ENCODE measurements at regions not wholly inside any gene's neighbourhood (a gene's known extent, or its start where the extent isn't known, plus 50 kb on each side); places are given as distances from the start of the nearest gene placed in this dataset.

GRCh38 chr12:82019533-82019932, 260.4 kb upstream of the PPFIA2 start:
- no peak overlapping the region for H2AFZ ChIP-seq (ENCODE audit: insufficient read depth, low read depth, low read length, poor library complexity, severe bottlenecking)
- no peaks in the 10 kb centered on the region for H3K79me2 ChIP-seq (ENCODE audit: control insufficient read depth, insufficient read depth, low read length)
- peaks cover 5% of the 10 kb centered on the region for H3K9me3 Mint-ChIP-seq (ENCODE audit: insufficient read depth)
- H3K36me3 ChIP-seq (replicated peaks in 1 of 2; ENCODE audit: control extremely low read depth in 1 of 2, control insufficient read depth in 1 of 2, extremely low read depth in 1 of 2, insufficient read depth in 2 of 2, low read length in 1 of 2), result no peaks in the 10 kb centered on the region
- no peaks in the 10 kb centered on the region for H3K4me1 Mint-ChIP-seq
- H3K9ac ChIP-seq (ENCODE audit: low read length), result no peak overlapping the region
- DNase-seq (no peak), ATAC-seq (ENCODE audit: low read depth) (no peak)
- no peaks in the 10 kb centered on the region for H4K20me1 ChIP-seq (ENCODE audit: control insufficient read depth, insufficient read depth, low read length, poor library complexity, severe bottlenecking)
- TF ChIP-seq, protein P1, sequence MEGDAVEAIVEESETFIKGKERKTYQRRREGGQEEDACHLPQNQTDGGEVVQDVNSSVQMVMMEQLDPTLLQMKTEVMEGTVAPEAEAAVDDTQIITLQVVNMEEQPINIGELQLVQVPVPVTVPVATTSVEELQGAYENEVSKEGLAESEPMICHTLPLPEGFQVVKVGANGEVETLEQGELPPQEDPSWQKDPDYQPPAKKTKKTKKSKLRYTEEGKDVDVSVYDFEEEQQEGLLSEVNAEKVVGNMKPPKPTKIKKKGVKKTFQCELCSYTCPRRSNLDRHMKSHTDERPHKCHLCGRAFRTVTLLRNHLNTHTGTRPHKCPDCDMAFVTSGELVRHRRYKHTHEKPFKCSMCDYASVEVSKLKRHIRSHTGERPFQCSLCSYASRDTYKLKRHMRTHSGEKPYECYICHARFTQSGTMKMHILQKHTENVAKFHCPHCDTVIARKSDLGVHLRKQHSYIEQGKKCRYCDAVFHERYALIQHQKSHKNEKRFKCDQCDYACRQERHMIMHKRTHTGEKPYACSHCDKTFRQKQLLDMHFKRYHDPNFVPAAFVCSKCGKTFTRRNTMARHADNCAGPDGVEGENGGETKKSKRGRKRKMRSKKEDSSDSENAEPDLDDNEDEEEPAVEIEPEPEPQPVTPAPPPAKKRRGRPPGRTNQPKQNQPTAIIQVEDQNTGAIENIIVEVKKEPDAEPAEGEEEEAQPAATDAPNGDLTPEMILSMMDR (IDR thresholded peaks at IDR 0.05), result no peak
- no peak for TF ChIP-seq EZH2 (IDR thresholded peaks at IDR 0.05; ENCODE audit: borderline replicate concordance, insufficient read depth, low read depth, low read length, poor library complexity, severe bottlenecking)
- no peaks in the 10 kb centered on the region for H3K27me3 Mint-ChIP-seq
- POLR2A ChIA-PET, result no interaction called here
- no peak overlapping the region for H3K4me2 ChIP-seq (replicated peaks; ENCODE audit: low read depth, low read length, poor library complexity, severe bottlenecking)
- no peak overlapping the region for H3K4me3 Mint-ChIP-seq
- H3K9me3 ChIP-seq (ENCODE audit: control extremely low read depth in 1 of 3, control insufficient read depth in 2 of 3, insufficient read depth in 1 of 3, low read length in 2 of 3), result peaks cover 0 to 7% (median 4%) of the 10 kb centered on the region in 3 donors
- no peak overlapping the region for H3K4me3 ChIP-seq (ENCODE audit: control extremely low read depth in 1 of 5, extremely low read depth in 1 of 5, insufficient read depth in 1 of 5, low read depth in 2 of 5, low read length in 4 of 5)
- no peak overlapping the region for H3K27ac ChIP-seq (ENCODE audit: low read length in 2 of 2)
- no peaks in the 10 kb centered on the region for H3K4me1 ChIP-seq (ENCODE audit: control insufficient read depth in 2 of 2, insufficient read depth in 2 of 2, low read length in 2 of 2)
- H3K27me3 ChIP-seq (replicated peaks in 1 of 4; ENCODE audit: control extremely low read depth in 1 of 4, control insufficient read depth in 3 of 4, insufficient read depth in 4 of 4, low read length in 3 of 4), result no peaks in the 10 kb centered on the region
- CTCF ChIA-PET, result no interaction called here
- H3K27ac Mint-ChIP-seq, result no peak overlapping the region
- intact Hi-C loops (cut with micrococcal nuclease), result no loop called here

DNA sequence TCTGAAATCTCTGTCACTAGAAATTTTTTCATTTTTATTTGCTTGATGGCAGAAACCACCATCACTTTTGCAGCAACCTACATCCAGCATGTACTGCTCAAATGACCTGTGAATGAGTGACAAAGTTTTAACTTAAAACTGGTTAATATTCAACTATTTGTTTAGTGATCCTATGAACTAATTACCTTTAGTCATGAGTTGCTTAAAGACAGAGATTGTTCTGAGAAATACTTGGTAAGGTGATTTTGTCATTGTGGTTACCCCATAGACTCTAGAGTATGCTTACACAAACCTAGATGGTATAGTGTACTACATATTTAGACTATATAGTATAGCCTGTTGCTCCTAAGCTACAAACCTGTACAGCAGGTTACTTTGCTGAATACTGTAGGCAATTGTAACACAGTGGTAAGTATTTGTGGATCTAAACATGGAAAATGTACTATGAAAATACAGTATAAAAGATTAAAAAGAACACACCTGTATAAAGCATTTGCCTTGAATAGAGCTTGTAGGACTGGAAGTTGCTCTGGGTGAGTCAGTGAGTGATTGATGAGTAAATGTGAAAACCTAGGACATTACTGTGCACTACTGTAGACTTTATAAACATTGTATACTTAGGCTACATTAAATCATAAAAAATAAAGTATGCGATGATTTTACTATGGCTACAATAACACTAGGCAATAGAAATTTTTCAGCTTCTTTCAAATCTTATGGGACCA, 256.6 kb upstream of the PPFIA2 start:
- WGBS (ENCODE audit: insufficient coverage), result no CpG with 5 or more reads among the region's 1 CpG
- Histone ChIP-seq H3K36me3 (replicated peaks in 1 of 2; ENCODE audit: control extremely low read depth in 1 of 2, control insufficient read depth in 1 of 2, extremely low read depth in 1 of 2, insufficient read depth in 2 of 2, low read length in 1 of 2) (no peaks in the 10 kb centered on the region), H3K4me2 (replicated peaks; ENCODE audit: low read depth, low read length, poor library complexity, severe bottlenecking) (no peak overlapping the region), H3K4me1 (ENCODE audit: control insufficient read depth in 2 of 2, insufficient read depth in 2 of 2, low read length in 2 of 2) (no peaks in the 10 kb centered on the region), H3K27me3 (replicated peaks in 1 of 4; ENCODE audit: control extremely low read depth in 1 of 4, control insufficient read depth in 3 of 4, insufficient read depth in 4 of 4, low read length in 3 of 4) (no peaks in the 10 kb centered on the region), H3K9ac (ENCODE audit: low read length) (no peak overlapping the region), H2AFZ (ENCODE audit: insufficient read depth, low read depth, low read length, poor library complexity, severe bottlenecking) (no peak overlapping the region), H3K9me3 (ENCODE audit: control extremely low read depth in 1 of 3, control insufficient read depth in 2 of 3, insufficient read depth in 1 of 3, low read length in 2 of 3) (peaks cover 0 to 7% (median 4%) of the 10 kb centered on the region in 3 donors), H3K79me2 (ENCODE audit: control insufficient read depth, insufficient read depth, low read length) (no peaks in the 10 kb centered on the region), H4K20me1 (ENCODE audit: control insufficient read depth, insufficient read depth, low read length, poor library complexity, severe bottlenecking) (no peaks in the 10 kb centered on the region), H3K4me3 (ENCODE audit: control extremely low read depth in 1 of 5, extremely low read depth in 1 of 5, insufficient read depth in 1 of 5, low read depth in 2 of 5, low read length in 4 of 5) (no peak overlapping the region), H3K27ac (ENCODE audit: low read length in 2 of 2) (no peak overlapping the region)
- POLR2A ChIA-PET, result no interaction called here
- no peak for DNase-seq
- ATAC-seq (ENCODE audit: low read depth), result no peak
- intact Hi-C loops (cut with micrococcal nuclease), result no loop called here
- Mint-ChIP-seq H3K27ac (no peak overlapping the region), H3K4me1 (no peaks in the 10 kb centered on the region), H3K9me3 (ENCODE audit: insufficient read depth) (peaks cover 4% of the 10 kb centered on the region), H3K27me3 (no peaks in the 10 kb centered on the region), H3K4me3 (no peak overlapping the region)
- CTCF ChIA-PET, result no interaction called here
- TF ChIP-seq, protein P1 (IDR thresholded peaks at IDR 0.05), result no peak
- no peak for TF ChIP-seq EZH2 (IDR thresholded peaks at IDR 0.05; ENCODE audit: borderline replicate concordance, insufficient read depth, low read depth, low read length, poor library complexity, severe bottlenecking)
